DMS153 treated with DMSO at 0.1 percent for 48 hours (cell line): ENCODE measurements at regions not wholly inside any gene's neighbourhood (a gene's known extent, or its start where the extent isn't known, plus 50 kb on each side); places are given as distances from the start of the nearest gene placed in this dataset.

Source experiments
- DNase-seq: peaks from one replicate; lab custom pipeline; 2025; ENCODE audit not compliant: unreplicated experiment; lab: John Stamatoyannopoulos, UW

- DNase-seq = no peak
These were observed 221.0 kb downstream of the ASCL1 start for GRCh38 chr12:103178366-103179080.

- no peak for DNase-seq
These were observed 224.1 kb downstream of the ASCL1 start for GRCh38 chr12:103181366-103182152.

GRCh38 chr12:103182299-103182698, 224.8 kb downstream of the ASCL1 start:
- DNase-seq = no peak

- DNase-seq = no peak
These were observed 239.0 kb downstream of the ASCL1 start for GRCh38 chr12:103196467-103196866.

- DNase-seq = no peak
These were observed 240.4 kb downstream of the ASCL1 start for GRCh38 chr12:103197725-103198388.

- DNase-seq = no peak
These were observed 241.0 kb downstream of the ASCL1 start for GRCh38 chr12:103198499-103198898.

- DNase-seq = no peak
These were observed 248.4 kb downstream of the ASCL1 start for GRCh38 chr12:103205906-103206305.

- no peak for DNase-seq
These were observed 250.5 kb downstream of the ASCL1 start for GRCh38 chr12:103207936-103208335.

- peak; percentile 96 for DNase-seq
These were observed 254.6 kb downstream of the C12orf42 start for GRCh38 chr12:103241184-103241583.

- no peak for DNase-seq
These were observed 251.2 kb downstream of the C12orf42 start for GRCh38 chr12:103244596-103244995.

GRCh38 chr12:103247531-103247930, 248.2 kb downstream of the C12orf42 start:
- peak; percentile 35 for DNase-seq

- peak; percentile 91 for DNase-seq
These were observed 246.2 kb downstream of the C12orf42 start for GRCh38 chr12:103249607-103250006.

- DNase-seq = no peak
These were observed 245.3 kb downstream of the C12orf42 start for GRCh38 chr12:103250487-103250886.
